Stimulated activated CD8-positive, alpha-beta memory T cell treated with anti-CD3 and anti-CD28 coated beads, Interleukin-15, amount 100 ng/mL, for 24 hours (primary cell): ENCODE measurements at regions not wholly inside any gene's neighbourhood (a gene's known extent, or its start where the extent isn't known, plus 50 kb on each side); places are given as distances from the start of the nearest gene placed in this dataset.
"Not testable (repeated sequence)": the region's sequence is repeated elsewhere in the genome, so short reads cannot be mapped to it uniquely, and the experiment has no call there.

ENCODE experiments used
- DNase-seq: peaks from one replicate; pipeline ENCODE4 v3.0.0-alpha.2; 2020; ENCODE audit warnings: low read depth

DNA sequence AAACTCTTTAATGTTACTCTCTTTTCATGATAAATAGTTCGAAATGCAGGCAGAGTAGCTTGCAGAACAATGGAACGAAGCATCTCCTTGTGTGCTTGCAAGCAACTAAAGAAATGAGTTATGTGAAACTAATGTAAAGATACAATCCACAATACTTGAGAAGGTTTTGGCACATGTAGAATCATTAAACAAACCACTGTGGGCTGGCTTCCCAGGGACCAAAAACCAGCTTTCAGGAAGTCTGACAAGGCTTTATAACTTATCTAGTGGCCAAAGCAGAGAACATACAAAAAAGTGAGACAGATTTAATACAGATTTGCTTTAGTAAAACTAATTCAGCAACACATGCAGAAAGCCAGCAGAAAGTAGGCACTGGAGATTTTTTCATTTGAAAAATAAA is 1673.8 kb upstream of the AGA start:
- DNase-seq = no peak

DNA sequence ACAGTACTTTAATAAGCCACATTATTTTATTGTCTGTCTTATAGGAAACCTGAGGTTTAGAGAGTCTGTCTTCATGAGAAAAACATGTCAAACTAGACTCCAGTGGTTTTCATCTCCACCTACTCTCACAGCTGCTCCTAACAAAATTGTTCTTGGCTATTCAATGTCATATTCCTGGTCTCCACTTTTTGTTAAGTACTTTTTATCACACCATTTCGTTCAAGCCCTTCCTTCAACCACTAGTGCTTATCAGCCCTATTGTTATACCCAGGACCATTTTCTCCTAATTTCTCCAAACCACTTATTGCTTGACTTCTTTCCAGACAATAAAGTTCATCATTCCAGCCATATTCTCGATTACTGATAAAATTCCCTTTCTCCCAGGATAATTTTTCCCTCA is 1674.3 kb upstream of the AGA start:
- DNase-seq = no peak

DNA sequence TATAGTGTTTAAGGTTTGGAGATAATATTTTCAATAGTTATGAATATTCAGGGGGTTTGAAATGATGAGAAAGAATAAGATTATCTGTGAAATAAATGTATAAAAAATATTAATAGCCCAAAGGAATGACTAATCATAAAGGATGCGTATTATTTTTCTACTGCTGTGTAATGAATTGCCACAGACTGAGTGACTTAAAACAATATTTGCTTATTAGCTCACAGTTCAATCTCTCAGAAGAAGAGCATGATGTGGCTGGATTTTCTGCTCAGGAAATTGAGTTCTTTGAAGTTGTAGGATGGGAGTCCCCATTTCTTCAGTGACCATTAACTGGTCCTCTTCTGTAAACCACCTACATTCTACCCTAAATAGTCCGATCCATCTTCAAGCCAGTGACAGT is 1680.8 kb upstream of the AGA start:
- DNase-seq = no peak

DNA sequence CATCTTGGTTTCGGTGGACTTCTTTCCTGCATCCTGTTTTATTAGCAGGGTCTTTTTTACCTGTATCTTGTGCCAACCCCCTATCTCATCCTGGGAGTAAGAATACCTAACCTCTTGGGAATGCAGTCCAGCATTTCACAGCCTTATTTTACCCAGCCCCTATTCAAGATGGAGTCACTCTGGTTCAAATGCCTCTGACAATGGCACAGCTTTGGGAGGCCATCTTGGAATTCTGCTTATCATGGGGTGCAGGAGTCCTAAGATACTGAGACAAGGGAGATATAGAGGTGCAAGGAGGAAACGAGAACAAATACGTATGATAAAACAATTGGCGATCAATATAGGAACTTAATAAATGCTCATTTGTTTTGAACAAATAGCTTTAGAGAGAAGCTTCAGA is 1682.2 kb upstream of the AGA start:
- DNase-seq = no peak

DNA sequence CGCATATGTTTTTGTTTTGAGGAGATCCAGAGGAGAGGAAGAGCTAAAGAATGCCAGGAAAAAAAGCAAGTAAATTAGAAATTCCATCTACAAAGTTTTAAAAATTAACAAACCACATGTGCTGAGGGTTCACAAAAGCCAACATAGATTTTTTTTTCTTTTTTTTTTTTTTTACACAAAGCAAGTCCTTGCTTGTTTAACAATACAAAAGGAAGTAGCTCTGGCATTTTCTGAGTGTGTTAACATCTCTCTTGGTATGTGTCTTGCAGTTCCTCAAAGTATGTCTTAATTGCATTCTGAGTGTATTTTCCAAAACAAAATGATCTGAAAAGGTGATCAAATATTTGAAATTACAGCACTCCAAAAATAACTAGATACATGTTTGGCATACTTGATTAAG is 1682.7 kb upstream of the AGA start:
- DNase-seq = no peak

DNA sequence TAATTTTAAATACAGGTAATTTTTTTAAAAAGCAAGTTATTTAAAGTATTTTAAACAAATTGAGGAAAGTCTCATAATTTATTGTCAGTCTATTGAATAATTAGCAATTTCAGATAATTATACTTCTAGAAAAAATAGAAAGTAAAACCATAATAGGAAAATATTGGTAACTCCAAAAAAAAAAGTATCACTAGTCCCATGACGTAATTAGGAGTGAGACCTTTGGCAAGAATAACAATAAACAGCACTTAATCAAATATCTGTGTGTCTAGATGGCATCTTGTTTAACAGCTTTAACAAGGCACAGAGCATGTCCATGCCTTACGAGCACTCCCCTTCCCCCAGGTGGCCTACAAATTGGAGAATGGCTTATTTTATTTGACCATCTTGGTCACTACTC is 1683.6 kb upstream of the AGA start:
- DNase-seq = no peak

DNA sequence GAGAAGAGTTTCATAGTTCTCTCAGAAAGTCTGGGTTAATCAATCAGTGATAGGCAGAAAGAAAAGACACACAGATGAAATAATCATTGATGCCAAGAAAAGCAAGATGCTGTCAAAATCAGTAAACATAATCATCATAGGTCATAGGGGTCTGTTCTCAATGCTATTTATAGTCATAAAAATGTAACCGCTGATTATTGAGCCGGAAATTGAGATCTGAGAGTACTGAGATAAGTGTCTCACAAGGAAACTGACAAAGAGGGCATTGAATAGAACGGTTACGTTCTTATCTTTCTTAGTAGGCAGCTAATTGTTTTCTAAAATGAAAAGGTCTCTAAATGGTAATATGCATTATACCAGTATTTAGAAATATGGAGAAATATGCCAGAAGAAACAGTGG is 1686.1 kb upstream of the AGA start:
- no peak for DNase-seq

DNA sequence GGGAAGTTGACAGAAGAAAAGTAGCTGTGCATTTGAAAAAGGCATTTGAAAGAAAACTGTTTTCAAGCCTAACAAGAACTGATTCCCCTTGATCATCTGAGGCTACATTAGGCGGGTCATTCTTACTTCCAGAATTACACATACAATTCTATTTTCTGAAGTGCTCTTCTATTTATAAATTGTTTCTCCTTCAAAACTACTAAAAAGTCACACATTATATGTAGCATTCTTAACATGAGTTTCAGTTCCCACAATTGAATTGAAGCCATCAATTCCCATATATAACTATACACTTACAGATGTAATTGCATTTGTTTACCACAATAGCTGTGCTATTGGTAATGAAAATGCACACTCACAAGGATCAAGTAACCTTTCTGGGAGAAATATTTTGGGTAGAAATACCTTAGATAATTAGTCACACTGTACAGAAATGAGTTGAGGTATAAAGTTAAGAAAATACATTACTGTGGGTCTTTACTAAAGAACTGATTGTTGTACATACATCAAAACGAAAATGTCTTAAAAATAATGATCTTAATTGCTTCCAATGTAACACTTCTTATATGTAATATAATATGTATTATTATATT is 1688.0 kb upstream of the AGA start:
- no peak for DNase-seq

DNA sequence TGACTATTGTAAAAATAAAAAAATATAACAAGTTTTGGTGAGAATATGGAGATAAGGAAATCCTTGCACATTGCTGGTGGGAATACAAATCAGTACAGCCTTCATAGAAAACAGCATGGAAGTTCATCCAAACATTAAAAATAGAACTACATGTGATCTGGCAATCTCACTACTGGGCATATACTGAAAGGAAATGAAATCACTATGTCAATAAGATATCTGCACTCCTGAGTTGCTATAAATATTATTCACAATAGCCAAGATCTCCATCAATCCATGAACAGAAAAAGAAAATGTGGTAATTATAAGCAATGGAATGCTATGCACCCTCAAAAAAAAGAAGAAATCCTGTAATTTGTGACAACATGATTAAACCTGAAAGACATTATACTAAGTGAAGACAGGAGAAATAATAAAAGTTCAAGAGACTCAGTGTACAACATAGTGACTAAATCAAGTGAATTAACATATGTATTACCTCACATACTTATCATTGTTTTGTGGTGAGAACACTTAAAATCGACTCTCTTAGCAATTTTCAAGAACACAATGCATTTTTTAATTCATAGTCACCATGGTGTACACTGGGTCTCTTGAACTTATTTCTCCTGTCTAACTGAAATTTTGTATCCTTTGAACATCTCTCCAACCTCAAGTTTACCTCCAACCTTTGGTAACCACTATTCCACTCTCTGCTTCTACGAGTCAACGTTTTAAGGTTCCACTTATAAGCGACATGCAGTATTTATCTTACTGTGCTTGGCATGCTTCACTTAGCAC is 1703.7 kb upstream of the AGA start:
- no peak for DNase-seq

DNA sequence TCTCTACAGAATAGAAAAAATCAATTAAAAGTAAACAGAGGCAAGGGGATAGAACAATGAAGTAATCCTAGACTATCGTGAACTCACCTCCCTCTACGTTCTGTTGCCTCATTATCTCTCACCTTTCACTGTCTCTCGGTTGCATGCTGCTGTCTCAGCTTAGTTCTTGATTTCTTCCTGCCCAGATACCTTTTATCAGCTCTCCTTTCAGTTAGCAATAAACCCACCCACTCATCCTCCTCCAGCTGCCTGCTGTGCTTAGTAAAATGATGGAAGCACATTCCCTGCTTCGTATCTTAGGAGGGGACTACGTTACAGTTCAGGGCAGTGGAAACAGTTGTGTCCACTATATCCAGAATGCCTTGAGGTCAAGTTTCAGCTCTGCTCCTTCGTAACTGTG is 1709.5 kb upstream of the AGA start:
- no peak for DNase-seq

DNA sequence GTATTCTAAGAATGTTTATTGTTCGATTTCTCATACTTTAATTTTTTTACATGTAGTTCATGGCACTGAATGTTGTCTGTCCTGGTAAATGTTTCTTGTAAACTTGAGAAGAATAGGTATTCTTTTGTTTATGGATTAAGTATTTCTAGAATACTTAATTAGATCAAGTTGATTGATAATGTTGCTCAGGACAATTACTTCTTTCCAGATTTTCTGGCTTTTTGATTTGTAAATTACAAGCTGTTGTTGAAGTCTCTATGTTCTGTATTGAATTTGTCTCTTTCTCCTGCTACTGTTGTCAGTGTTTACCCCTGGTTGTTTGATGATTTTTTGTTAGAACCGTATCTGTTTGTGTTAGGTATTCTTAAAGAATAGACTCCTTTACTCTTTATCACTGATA is 1720.9 kb upstream of the AGA start:
- DNase-seq = no peak

DNA sequence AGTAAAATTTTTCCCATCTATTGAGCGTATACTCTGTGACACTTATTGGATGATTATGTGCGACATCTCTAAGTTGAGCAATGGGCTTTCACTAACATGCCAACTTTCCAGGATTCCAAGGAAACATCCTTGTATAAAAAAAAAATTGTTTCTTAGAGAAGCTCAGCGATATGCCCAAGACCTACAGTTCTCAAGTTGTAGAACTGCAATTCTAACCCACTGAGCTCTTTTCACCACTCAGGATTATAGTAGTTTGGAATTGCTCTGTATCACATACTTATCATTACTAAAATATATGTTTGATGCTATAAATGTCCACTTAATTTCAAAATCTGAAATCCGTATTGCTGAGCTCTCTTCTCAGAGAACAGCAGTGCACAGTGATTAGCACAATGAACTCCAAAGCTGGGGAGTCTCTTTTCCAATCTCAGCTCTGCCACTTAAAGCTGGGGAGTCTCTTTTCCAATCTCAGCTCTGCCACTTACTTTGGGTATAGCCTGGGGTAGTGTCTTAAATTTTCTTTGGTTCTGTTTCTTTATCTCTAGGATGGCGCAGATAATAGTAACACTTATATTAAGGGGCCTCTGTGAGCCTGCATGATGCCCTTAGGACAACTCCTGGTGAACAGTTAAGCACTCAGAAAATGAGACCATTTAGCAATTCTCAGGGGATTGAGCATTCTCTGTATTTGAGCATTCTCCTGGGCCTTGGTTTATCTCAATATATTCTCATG is 1722.2 kb upstream of the AGA start:
- no peak for DNase-seq

DNA sequence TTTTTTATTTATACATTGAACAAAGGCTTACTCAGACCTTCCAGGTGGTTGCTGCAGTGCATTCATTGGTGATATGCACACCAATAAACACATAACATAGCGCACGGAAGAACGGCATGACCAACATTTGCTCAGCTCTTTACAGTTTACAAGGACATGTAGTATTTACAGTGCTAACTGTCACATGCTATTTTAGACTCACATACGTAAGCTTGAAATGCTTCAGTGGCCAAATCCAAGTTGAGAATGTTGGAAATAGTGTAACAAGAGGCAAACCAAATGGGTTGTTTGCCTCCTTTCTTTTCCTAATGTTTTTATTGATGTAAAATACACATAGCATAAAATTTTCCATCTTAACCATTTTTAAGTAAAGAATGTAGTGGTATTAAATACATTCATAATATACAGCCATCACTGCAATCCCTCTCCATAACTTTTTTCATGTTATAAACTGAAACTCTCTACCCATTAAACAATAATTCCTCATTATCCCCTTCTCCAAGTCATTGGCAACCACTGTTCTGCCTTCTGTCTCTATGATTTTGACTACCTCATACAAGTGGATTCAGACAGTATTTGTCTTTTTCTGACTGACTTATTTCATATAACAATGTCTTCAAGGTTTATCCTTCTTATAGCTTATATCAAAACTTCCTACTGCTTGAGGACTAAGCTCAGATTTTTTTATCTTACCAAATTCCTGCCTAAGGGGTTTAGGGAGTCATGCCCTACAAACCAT is 1722.9 kb upstream of the AGA start:
- DNase-seq = no peak

DNA sequence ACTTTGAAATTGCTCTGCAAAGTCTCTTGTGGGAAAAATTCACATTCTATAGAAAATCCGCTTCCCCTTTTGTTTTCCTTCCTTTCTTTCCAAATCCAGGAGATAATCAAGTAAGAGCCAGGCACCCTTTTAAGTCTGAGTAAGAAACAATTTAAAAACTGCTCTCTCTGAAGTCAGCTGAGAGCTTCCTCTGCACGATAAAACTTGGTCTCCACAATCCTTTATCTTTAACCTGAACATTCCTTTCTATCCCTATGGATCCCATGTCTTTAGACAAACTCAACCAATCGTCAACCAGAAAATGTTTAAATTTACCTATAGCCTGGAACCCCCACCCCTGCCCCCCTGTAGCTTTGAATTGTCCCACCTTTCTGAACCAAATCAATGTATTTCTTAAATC is 1723.6 kb upstream of the AGA start:
- no peak for DNase-seq

DNA sequence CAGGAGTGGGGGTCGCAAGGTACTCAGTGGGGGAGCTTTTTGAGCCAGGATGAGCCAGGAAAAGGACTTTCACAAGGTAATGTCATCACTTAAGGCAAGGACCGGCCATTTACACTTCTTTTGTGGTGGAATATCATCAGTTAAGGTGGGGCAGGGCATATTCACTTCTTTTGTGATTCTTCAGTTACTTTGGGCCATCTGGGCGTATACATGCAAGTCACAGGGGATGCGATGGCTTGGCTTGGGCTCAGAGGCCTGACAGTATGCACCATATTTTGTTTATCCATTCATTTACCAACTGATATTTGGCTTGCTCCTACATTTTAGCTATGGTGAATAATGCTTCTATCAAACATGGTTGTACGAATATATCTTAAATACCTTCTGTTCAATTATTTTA is 1728.1 kb upstream of the AGA start:
- DNase-seq = not testable (repeated sequence)

DNA sequence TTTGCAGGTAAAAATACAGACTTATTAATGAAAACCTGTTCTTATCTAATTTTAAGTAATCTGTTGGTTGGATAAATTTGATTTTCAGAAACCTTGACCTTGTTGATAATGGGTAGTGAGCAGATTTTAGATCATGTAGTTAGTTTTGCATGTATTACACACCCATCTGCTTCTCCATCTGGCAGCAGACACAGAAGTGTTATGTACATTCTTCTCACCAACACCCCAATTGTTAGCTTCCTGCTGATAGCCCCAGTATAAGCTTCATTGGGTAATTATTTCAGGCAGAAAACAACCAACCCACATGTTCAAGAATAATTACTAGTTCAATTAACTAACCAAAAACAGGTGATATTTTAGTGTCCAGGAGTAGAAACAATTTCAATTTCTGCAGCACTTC is 1740.5 kb upstream of the AGA start:
- DNase-seq = no peak

DNA sequence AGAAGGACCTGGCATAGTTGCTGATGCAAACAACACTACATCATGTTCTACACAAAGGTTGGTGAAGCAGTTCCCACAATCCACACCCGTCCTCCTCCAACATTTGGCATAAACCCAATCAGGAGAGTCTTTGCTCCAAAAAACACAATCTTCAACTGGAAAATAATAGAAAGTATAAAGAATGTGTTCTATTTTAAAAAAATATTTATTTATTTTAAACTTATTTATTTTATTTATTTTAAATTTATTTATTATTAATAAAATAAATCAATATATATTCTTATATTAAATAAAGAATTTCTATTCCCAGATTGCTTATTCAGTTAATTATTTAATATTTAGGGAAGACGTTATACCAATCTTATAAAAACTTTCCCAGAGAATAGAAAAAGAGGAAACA is 1753.7 kb upstream of the AGA start:
- no peak for DNase-seq

DNA sequence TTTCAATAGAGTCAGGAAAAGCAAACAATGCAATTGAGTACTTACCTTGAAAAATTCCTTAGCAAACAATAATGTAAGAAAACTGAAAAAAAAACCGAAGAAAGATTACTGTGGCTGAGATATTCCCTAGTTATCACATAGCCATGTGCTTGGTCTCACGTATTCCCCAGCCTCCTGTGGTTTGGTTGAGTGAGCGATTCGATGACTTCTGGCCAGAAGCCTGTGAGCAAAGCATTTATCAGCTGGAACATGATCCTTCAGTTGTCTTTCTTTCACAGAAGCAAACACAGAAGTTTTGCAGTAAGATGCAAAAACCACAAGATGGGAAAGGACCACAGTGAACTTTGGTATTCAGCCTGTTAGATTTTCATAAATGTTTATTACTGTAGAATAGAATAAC is 1754.3 kb upstream of the AGA start:
- no peak for DNase-seq

DNA sequence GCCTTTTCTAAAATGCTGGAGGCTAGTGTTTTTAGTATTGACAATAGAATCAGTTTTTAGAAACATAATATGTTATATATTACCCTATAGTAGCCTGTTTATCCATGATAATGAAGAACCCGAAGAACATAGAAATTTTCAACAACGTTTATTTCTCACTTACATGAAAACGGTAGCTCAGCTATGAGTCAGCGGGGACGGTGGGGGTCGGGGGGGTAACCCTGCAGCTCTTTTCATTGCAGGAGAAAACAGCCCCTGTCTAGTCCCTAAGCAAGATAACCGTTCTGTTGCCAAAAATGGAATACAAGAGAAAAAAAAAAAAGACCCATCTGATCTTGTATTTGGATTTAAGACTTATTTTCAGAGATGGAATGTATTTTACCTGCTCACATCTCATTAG is 1758.4 kb upstream of the AGA start:
- no peak for DNase-seq

DNA sequence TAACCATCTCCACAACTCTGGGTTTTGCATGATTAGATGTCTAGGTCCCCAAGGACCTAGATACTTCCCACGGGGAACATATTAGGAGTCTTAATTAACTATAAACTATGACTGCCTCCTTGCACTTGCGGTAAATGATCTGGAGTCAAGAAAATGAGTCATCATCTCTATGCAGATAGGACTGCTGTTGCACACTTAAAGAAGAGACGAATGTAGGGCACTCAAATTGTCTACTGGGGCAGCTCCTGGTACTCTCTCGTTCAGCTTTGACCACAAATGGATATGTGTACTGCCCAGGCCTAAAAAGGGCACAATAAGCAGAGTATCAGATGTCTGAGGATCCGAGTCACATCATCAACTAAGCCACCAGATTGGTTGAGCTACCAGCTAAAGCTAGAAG is 1783.4 kb upstream of the AGA start:
- no peak for DNase-seq

DNA sequence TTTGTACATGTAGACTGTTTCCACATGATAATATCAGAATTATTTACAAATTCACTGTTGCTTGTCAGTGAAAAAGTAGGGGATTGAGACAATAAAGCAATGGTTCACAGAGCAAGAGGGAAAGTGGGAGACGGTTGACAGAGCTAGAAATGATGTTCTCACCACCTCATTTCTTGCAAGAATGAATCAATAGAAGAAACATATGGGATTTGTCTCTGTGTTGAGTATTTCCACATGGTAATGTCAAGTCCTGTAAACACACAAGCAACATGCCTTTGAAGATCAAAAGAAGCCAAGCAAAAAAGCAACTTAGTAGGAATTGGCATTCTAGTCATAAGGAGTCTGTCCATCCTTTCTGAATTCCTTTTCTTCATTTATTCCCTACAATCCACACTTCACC is 1806.6 kb upstream of the AGA start:
- no peak for DNase-seq

DNA sequence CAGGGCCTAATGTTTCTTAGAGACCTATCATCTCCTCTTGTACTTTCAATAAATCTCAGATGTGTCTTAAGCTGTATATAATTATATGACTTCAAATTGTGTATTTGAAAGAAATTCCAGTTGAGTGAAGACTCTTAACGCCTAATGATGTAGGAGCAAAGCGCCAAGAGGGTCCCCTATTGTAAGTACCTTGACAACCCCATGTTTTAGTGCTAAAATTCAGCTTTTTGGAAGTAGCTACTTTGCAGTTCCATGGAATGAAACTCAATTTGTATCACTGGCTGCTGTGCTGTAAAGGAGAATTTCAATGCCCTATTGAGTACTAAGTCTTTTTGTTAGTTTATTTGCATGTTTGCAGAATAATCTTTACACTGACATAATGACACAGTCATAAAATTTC is 1826.6 kb upstream of the AGA start:
- no peak for DNase-seq

DNA sequence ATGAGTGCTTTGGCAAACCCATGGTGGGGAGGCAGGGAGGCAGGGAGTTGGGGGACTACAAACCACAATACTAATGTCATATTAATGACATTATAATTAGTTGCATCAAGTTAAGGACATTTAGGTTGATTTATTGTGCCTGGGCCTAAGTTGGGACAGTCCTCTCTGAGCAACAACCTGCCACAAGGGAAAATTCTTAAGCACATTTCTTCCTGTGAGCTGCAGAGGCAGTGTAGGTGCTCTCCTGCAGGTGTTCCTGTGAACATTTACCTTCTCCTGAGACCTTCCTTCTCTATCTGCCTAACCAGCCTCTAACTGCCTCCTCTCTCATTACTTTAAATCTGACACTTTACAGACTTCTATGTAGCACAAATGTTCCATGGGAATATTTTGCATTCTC is 1830.0 kb upstream of the AGA start:
- DNase-seq = no peak
